Tibial nerve (tissue), 4 donors: ENCODE measurements at regions not wholly inside any gene's neighbourhood (a gene's known extent, or its start where the extent isn't known, plus 50 kb on each side); places are given as distances from the start of the nearest gene placed in this dataset.

ENCODE experiments used
- CTCF ChIP-seq, 5 experiments: fragments of 200-600 bp in 3 of 5; fragments of 450-650 bp in 2 of 5; sonication (generic) in 3 of 5; IDR thresholded peaks; one replicate each; pipeline ENCODE4 v1.5.1; 2016 to 2019; ENCODE audit warnings: antibody characterized with exemption in 5 of 5, mild to moderate bottlenecking in 3 of 5, moderate library complexity in 2 of 5
- EP300 ChIP-seq, 2 donors: sonication (generic); formaldehyde crosslinking; IDR thresholded peaks; one replicate each; pipeline ENCODE4 v1.6.1; 2017; ENCODE audit warnings: antibody characterized with exemption in 2 of 2, mild to moderate bottlenecking in 1 of 2
- POLR2A ChIP-seq, 2 donors: fragments of 450-650 bp; IDR thresholded peaks; one replicate each; pipeline ENCODE4 v1.6.1; 2017; ENCODE audit warnings: antibody characterized with exemption in 2 of 2, mild to moderate bottlenecking in 2 of 2, moderate library complexity in 2 of 2

- TF ChIP-seq CTCF (IDR thresholded peaks at IDR 0.05): no peak
- TF ChIP-seq EP300 (IDR thresholded peaks at IDR 0.05): no peak
- no peak for TF ChIP-seq POLR2A (IDR thresholded peaks at IDR 0.05)
These were observed 169.6 kb downstream of the CRYBB2 start for GRCh38 chr22:25388866-25389540.
